Suprapubic skin (tissue), 4 donors: ENCODE measurements at regions not wholly inside any gene's neighbourhood (a gene's known extent, or its start where the extent isn't known, plus 50 kb on each side); places are given as distances from the start of the nearest gene placed in this dataset.
"Not testable (repeated sequence)": the region's sequence is repeated elsewhere in the genome, so short reads cannot be mapped to it uniquely, and the experiment has no call there.

Experiments
- DNase-seq, 2 donors: peaks; one replicate each; pipeline ENCODE4 v3.0.0-alpha.2; 2019; ENCODE audit warnings: low spot score in 2 of 2
- H3K27ac ChIP-seq: fragments of 200-600 bp; sonication (generic); one replicate; pipeline ENCODE4 v1.5.1; 2019
- H3K27me3 ChIP-seq: fragments of 200-600 bp; sonication (generic); one replicate; pipeline ENCODE4 v1.5.1; 2019
- H3K36me3 ChIP-seq: fragments of 200-600 bp; sonication (generic); one replicate; pipeline ENCODE4 v1.5.1; 2019
- H3K4me1 ChIP-seq: fragments of 200-600 bp; sonication (generic); one replicate; pipeline ENCODE4 v1.5.1; 2019
- H3K4me3 ChIP-seq: fragments of 200-600 bp; sonication (generic); one replicate; pipeline ENCODE4 v1.5.1; 2019; ENCODE audit warnings: mild to moderate bottlenecking
- H3K9me3 ChIP-seq: fragments of 200-600 bp; sonication (generic); one replicate; pipeline ENCODE4 v1.5.1; 2019
- CTCF ChIP-seq, 2 donors: fragments of 200-600 bp in 1 of 2; fragments of 450-650 bp in 1 of 2; sonication (generic) in 1 of 2; IDR thresholded peaks; one replicate each; pipeline ENCODE4 v1.5.1; 2016 to 2019; ENCODE audit warnings: antibody characterized with exemption in 2 of 2, mild to moderate bottlenecking in 1 of 2, moderate library complexity in 1 of 2
- EP300 ChIP-seq: sonication (generic); formaldehyde crosslinking; IDR thresholded peaks from one replicate; pipeline ENCODE4 v1.6.1; 2017; ENCODE audit warnings: antibody characterized with exemption
- POLR2A ChIP-seq, 2 donors: fragments of 450-650 bp; IDR thresholded peaks; one replicate each; pipeline ENCODE4 v1.6.1; 2017; ENCODE audit warnings: antibody characterized with exemption in 2 of 2, mild to moderate bottlenecking in 2 of 2, moderate library complexity in 2 of 2
- POLR2AphosphoS5 ChIP-seq, 3 donors: sonication (generic); formaldehyde crosslinking; IDR thresholded peaks; one replicate each; pipeline ENCODE4 v1.6.1; 2017; ENCODE audit warnings: antibody characterized with exemption in 3 of 3
- WGBS: methylation state at CpG from one replicate; pipeline ENCODE4 v1.1.5; 2018; 5-methylcytosine and 5-hydroxymethylcytosine counted together

DNA sequence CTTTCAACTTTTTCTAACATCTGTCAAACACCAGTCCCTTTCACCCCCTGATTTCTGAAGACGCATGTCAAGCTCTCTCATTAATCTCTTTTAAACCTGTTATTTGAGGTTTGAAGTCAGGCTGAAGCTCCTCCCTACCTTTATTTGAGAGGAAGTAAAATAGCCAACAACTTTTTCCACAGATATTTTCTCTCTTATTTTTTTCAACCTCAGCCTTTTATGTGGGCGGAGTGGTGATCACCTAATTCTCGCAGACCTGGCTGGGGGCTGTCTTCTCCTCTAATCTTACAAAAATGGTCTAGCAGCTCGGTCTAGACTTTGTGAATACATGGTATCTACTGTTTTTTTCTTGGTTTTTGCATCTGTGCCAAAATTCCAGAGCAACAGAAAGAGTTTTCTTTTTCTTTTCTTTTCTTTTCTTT is 395.7 kb upstream of the ACTBL2 start:
- Histone ChIP-seq H3K4me1 (no peaks in the 10 kb centered on the region), H3K36me3 (no peaks in the 10 kb centered on the region), H3K27me3 (no peaks in the 10 kb centered on the region), H3K27ac (no peak overlapping the region), H3K9me3 (no peaks in the 10 kb centered on the region), H3K4me3 (no peak overlapping the region)
- WGBS, result 68% methylated on average over 4 of the region's 4 CpGs
- no peak for DNase-seq
- TF ChIP-seq CTCF (IDR thresholded peaks at IDR 0.05) (no peak), POLR2A (IDR thresholded peaks at IDR 0.05) (no peak), POLR2AphosphoS5 (IDR thresholded peaks at IDR 0.05) (no peak), EP300 (no peak)

- Histone ChIP-seq H3K4me3 (no peak overlapping the region), H3K36me3 (no peaks in the 10 kb centered on the region), H3K9me3 (no peaks in the 10 kb centered on the region), H3K27me3 (no peaks in the 10 kb centered on the region), H3K27ac (no peak overlapping the region), H3K4me1 (no peaks in the 10 kb centered on the region)
- WGBS, result 96% methylated on average over 1 of the region's 1 CpG
- TF ChIP-seq POLR2AphosphoS5 (IDR thresholded peaks at IDR 0.05), result no peak
- no peak for TF ChIP-seq POLR2A (IDR thresholded peaks at IDR 0.05)
- no peak for TF ChIP-seq CTCF (IDR thresholded peaks at IDR 0.05)
- no peak for TF ChIP-seq EP300
- DNase-seq, result no peak
These were observed 388.9 kb upstream of the ACTBL2 start for GRCh38 chr5:57871496-57871895.

- H3K36me3 ChIP-seq, H3K27ac ChIP-seq: not testable (repeated sequence)
- 87% methylated on average over 3 of the region's 14 CpGs for WGBS
These were observed 387.7 kb upstream of the ACTBL2 start for GRCh38 chr5:57870267-57870666.

GRCh38 chr5:57863661-57864060 is 381.1 kb upstream of the ACTBL2 start:
- no peaks in the 10 kb centered on the region for H3K27me3 ChIP-seq
- H3K9me3 ChIP-seq, result no peaks in the 10 kb centered on the region
- no peak overlapping the region for H3K27ac ChIP-seq
- no peak for DNase-seq
- TF ChIP-seq CTCF (IDR thresholded peaks at IDR 0.05), result no peak
- TF ChIP-seq POLR2A (IDR thresholded peaks at IDR 0.05), result no peak
- no peak for TF ChIP-seq POLR2AphosphoS5 (IDR thresholded peaks at IDR 0.05)
- no peak for TF ChIP-seq EP300
- peaks cover 31% of the 10 kb centered on the region for H3K4me1 ChIP-seq
- H3K4me3 ChIP-seq, result no peak overlapping the region
- H3K36me3 ChIP-seq, result no peaks in the 10 kb centered on the region
- WGBS, result 60% methylated on average over 2 of the region's 2 CpGs

More at GRCh38 chr5:57870267-57870666, 387.7 kb upstream of the ACTBL2 start:
- H3K4me1 ChIP-seq, DNase-seq, H3K4me3 ChIP-seq, H3K9me3 ChIP-seq, H3K27me3 ChIP-seq: not testable (repeated sequence)

DNA sequence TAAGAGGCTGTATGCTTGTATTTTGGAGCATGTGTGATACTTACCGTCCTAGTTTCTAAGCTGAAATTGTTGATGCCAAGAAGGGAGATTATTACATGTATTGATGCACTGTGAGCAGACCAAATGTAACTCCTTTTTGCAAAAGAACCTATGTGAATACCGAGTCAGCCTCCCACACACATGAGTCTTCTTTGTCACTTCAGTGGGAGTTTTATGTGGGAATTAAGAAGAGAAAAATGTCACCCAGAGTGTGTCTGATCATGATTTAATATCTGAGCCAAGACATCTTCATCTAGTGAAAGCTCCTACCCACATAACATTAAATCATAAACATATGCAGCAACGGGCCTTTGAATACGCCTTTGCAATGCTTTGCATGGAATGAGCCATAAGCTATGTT is 380.3 kb upstream of the ACTBL2 start:
- WGBS, result 31% methylated on average over 4 of the region's 4 CpGs
- H3K4me3 ChIP-seq, result no peak overlapping the region
- peak overlapping the region; percentile 35 for H3K27ac ChIP-seq
- H3K9me3 ChIP-seq, result no peaks in the 10 kb centered on the region
- H3K27me3 ChIP-seq, result no peaks in the 10 kb centered on the region
- H3K36me3 ChIP-seq, result no peaks in the 10 kb centered on the region
- DNase-seq, result no peak
- peaks cover 31% of the 10 kb centered on the region for H3K4me1 ChIP-seq
- TF ChIP-seq EP300 (no peak), CTCF (IDR thresholded peaks at IDR 0.05) (no peak), POLR2A (IDR thresholded peaks at IDR 0.05) (no peak), POLR2AphosphoS5 (IDR thresholded peaks at IDR 0.05) (no peak)

DNA sequence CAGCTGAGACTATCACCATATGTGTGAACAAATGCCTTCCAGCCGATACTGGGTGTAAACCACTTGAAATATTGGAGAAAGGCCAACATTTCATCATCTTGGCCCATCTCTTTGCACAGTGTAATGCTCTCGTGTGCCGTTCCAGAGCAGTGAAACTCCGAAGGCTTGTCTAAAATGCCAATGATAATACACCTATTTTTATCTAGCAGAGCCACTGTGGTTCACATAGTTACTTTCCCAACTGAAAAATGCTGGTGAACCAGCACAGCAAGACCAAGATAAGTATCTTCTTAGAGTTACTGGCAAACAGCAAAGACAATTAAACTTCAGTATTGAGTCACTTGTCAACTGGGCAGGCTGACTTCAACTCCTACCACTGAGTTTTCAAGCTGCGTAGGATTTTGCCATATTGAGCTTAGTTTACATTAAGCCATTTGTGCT is 379.9 kb upstream of the ACTBL2 start:
- Histone ChIP-seq H3K27ac (peak overlapping the region; percentile 57), H3K4me3 (no peak overlapping the region), H3K36me3 (no peaks in the 10 kb centered on the region), H3K4me1 (peaks cover 31% of the 10 kb centered on the region), H3K9me3 (no peaks in the 10 kb centered on the region), H3K27me3 (no peaks in the 10 kb centered on the region)
- peak in 2 of 3 donors; percentile 23 to 85 for TF ChIP-seq POLR2AphosphoS5 (IDR thresholded peaks at IDR 0.05)
- no peak for TF ChIP-seq EP300
- no peak for DNase-seq
- WGBS, result 35% methylated on average over 5 of the region's 5 CpGs
